GM19463 (cell line): ENCODE measurements at regions not wholly inside any gene's neighbourhood (a gene's known extent, or its start where the extent isn't known, plus 50 kb on each side); places are given as distances from the start of the nearest gene placed in this dataset.
A peak's percentile ranks its signal among the peaks of the same experiment; 100 is the strongest.

ENCODE experiments used
- ATAC-seq: cut with Tn5 transposase; IDR thresholded peaks from one replicate; pipeline ENCODE4 v1.9.1; 2021; ENCODE audit warnings: mild to moderate bottlenecking, moderate library complexity; ENCODE audit not compliant: unreplicated experiment

GRCh38 chr21:25054689-25055088 lies 552.6 kb downstream of the MRPL39 start:
- no peak for ATAC-seq

- peak; percentile 87 for ATAC-seq
Measured at GRCh38 chr21:25039461-25040380, 567.6 kb downstream of the MRPL39 start.

- ATAC-seq: no peak
Measured at GRCh38 chr21:25036775-25037174, 570.5 kb downstream of the MRPL39 start.

DNA sequence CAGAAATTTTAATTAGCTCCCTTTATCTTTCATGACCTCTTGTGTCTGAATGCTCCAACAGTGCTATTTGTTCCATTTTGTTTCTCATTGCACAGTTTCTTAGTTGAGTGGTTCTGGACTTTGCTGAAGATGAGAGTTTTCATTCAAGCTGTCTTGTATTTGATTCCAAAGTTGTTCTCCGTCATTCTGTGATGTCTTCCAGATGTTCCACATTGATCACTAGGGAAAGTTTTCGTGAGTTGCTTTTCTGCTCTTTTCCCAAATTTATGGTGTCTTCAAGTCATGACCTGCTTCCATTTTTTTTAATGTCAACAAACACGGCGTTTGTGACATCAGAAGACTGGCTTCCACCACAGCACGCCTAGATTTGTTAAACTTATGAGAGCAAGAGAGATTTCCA lies 575.5 kb downstream of the MRPL39 start:
- no peak for ATAC-seq

DNA sequence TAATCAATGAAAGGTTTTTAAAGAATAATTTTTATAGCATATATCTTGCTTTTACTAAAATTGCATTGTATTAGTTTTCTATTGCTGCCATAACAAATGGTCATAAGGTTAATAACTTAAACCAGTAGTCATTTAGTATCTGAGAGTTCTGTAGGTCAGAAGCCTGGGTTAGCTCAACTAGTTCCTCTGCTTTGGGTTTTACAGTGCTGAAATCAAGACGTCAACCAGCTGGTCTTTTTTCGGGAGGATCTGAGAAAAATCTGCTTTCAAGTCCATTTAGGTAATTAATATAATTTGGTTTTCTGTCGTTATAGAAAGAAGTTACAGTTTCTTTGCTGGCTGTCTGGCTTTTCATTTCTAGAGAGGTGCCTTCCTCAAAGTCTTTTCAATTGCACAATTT lies 577.7 kb downstream of the MRPL39 start:
- peak; percentile 56 for ATAC-seq

DNA sequence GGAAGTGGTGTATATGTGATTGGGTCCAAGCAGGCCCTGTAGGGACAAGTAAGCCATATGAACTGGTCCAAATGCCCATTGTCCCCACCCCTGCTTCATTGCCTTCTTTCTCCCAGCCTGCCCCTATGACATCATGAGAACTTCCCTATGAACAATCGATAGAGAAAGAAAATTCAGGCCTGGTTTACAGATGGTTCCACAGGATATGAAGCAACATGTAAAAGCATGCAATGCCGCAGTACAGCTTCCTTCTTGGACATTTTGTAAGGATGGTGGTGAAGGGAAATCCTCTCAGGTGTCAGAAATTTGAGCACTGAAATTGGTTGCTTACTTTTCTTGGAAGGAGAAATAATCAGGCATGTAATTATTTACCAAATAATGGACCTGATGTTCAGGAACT lies 581.7 kb downstream of the MRPL39 start:
- ATAC-seq: no peak

- ATAC-seq: no peak
Measured at GRCh38 chr21:25024639-25025038, 582.6 kb downstream of the MRPL39 start.

GRCh38 chr21:25005388-25005787 lies 601.9 kb downstream of the MRPL39 start:
- no peak for ATAC-seq

- peak; percentile 63 for ATAC-seq
Measured at GRCh38 chr21:25002676-25003075, 604.6 kb downstream of the MRPL39 start.

DNA sequence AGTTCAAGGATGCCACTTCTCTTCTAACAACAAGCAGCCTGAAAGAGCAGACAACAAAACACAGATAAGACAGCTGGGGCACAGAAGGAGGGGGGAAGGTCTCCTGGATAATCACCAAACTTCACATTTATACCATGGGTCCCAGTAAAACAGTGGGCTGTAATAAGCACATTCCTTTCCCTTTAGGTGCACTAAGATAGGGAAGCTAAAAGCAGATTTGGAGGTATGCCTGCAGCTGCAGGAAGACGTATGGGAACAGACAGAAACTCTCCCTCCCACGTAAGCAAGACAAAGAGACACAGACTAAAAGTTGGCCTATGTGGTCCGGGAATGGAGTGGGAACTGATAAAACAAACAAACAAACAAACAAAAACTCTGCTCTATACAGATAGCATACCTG lies 612.1 kb downstream of the MRPL39 start:
- peak; percentile 24 for ATAC-seq

DNA sequence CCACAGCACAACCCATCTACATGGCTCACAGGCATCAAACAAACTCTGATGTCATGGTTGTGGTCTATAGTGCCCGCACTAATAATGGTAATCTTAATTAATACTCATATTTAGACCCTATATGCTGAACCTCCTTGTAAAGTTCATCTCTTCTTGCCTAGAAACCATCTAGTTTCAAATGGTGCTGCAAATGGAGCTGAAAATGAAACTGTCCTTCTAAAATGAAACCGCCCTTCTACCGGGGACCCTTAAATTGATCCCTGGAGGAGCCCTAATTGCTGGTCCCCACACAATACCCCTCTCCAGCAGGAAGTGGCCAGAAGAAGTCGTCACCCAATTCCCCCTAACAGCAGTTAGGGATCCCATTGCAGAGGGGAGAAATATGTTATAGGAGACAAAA lies 612.6 kb downstream of the MRPL39 start:
- ATAC-seq: peak; percentile 68

DNA sequence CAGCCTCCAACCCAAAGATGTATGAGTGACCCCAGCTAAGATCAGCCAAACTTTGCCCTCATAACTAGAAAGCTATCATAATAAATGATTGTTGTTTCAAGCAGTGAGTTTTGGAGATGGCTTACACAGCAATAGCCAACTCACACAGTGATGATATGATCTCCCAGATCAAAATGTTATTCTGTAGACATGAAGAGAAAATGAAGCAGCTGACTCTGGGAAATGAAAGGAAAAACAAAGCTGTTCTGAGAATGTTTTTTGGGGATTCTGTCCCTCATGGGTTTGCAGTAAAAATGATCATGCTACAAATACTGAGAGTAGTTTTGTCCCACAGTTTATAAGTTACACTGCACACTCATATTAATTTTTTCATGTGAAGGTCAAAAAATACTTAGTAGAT lies 617.8 kb downstream of the MRPL39 start:
- no peak for ATAC-seq

GRCh38 chr21:24988941-24989340 lies 618.3 kb downstream of the MRPL39 start:
- ATAC-seq: no peak

DNA sequence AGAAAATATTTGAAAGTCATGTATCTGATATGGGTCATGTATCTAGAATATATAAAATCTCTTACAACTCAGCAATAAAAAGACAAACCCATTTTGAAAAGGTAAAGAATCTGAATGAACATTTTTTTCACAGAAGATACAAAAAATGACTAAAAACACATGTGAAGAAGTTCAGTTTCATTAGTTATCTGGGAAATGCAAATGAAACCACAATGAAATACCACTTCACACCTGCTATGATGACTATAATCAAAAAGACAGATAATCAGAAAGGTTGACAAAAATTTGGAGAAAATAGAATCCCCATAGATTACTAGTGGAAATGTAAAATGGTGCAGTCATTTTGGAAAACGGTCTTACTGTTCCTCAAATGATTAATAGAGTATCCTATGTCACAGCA lies 631.0 kb downstream of the MRPL39 start:
- peak; percentile 53 for ATAC-seq

DNA sequence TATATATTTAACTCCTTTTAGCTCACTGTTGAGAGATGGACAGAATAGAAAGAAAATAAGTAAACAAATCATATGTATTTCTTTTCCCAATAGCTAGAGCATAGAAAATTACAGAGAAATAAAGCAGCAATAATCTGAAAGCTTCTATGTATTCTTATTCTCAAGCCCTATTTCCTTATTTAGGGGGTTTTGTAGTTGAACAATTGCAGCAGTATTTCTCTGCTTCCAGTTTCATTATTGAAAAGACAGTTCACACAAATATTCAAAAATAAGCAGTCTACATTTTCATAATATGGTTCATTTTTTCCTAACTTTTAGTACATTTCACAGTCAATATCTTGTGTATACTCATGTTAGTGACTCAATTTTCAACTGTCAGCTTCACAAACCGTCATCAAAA lies 638.2 kb downstream of the MRPL39 start:
- no peak for ATAC-seq

- peak; percentile 92 for ATAC-seq
Measured at GRCh38 chr21:24955275-24955961, 651.9 kb downstream of the MRPL39 start.

DNA sequence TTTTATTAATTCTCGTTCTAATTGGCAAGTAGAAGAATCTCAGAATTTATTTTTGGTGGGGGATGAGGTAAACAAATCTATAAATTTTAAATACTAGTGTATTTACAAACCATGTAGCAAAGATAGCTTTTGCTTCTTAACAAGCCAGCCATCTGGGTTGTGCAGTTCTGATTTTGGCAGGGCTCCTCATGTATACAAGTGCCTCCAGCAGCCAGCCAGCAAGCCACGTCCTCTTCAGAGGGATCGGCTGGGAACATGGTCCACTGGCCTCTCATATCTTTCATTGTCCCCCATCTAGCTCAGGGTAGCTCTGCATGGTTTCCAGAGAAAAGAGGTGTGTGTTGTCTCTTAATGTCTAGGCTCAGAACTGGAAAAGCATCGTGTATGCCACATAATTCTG lies 659.1 kb downstream of the MRPL39 start:
- ATAC-seq: no peak

DNA sequence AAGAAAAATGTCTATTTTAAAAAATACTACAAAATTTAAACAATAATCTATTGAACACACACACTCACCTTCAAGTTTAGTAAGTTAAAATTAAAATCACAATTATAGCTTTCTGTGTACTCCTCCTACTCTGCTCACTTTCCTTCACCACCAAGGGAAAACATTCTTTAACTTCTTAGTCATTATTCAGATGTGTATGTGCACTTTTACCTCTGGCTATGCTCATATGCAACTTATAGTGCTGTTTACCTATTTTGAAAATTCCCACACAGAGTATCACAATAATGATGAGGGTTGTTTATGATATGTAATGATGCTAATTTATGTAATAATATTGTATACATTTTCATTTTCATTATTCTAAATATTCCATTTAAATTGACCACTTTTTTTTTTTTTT lies 661.4 kb downstream of the MRPL39 start:
- ATAC-seq: no peak

DNA sequence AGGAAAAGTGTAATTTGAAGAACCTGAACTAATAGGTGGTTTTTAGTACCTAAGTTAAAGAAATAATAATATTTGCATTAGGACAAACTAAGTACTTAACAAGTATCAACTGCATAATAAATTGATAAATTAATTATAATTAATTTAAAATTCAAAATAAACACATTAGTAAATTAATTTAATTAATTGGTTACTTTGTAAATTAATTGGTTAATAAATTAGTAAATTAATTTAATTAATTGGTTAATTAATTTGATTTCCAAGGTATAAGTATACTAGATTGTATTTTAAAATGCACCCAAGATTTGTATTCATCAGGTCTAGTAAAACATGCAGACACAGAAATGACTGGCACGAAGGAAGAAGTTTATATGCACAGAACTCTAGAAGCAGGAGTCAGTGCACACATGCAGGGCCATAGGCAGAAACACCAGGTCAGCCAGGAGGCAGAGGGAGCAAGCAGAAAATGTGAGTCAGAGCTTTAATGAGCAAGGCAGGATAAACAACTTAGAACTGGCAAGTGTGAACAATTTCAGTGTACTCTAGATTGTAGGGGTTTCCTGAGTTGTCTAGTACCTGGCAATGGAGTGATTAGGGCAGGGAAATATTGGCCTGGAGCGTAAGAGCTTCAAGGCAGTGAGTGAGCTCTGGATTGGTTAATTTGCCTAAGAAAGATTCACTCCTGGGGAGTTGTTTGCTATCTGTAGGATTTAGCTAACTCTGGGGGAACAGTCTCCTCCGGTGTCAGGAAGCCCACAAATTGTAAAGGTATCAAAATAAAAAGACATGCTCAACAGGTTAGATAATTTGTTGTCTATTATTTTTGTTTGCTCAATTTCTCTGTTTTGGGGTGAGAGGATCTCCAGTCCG lies 665.7 kb downstream of the MRPL39 start:
- ATAC-seq: no peak

DNA sequence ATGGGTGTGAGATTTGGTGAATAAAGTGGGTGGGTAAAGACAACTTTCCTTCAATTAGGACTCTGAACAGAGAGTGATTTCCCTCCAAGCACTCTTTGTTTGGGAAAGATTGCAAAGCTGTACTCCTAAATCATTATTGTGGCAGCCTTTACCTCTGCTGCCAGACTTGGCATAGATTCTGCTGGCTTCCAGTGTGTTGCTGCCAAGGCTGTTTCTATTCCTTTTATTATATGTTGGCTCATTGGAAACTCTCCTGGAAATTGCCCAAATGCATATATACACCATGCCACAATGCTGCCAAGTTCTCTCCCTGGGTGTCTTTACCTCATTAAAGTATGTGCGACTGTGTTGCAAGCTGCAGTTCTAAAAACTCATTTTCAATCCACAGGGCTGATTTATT lies 668.0 kb downstream of the MRPL39 start:
- ATAC-seq: no peak

- ATAC-seq: no peak
Measured at GRCh38 chr21:24938573-24938972, 668.7 kb downstream of the MRPL39 start.
